ENCODE measurements at regions not wholly inside any gene's neighbourhood (a gene's known extent, or its start where the extent isn't known, plus 50 kb on each side); places are given as distances from the start of the nearest gene placed in this dataset.

- no peak for DNase-seq
Measured at GRCh38 chr1:5748286-5749225, 243.7 kb downstream of the NPHP4 start.

- no peak for DNase-seq
Measured at GRCh38 chr1:5747426-5748285, 244.6 kb downstream of the NPHP4 start.

DNA sequence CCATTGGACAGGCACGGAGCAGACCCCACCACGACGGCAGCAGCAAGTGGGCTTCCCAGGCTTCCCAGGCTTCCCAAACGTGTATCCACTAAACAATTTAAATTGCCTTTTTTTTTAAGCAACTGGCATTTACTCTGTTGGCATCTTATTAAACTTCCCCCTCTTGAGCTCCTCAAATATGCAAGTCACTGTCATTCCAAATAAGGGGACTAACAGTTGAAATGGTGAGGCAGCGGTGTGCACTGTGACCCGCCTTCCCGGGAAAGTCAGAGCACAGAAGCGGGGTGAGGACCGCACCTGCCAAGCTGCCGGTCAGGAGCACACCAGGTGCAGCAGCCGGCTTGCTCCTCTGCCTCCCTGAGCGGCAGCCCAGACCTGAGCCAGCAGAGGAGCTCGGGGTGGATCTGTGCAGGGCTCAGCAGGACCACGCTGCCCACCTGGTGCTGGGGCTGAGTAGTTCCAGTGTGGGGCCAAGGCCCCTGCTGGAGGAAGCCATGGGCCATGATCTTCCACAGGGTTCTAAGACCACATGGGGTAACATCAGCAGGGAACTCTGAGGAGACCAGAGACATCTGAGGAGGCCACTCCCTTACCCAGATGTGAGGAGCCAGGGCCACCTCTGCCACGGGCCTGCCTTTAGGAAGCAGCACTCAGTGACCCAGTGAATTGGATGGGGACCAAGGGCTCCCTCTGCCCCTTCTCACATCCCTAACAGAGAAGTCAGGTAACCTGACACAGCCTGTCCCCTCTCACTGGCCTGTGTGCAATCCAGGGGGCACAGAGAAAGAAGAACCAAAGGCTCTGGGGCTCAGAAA lies 245.4 kb downstream of the NPHP4 start:
- DNase-seq, result peak; percentile 57

- peak; percentile 80 for DNase-seq
Measured at GRCh38 chr1:5745800-5746610, 246.2 kb downstream of the NPHP4 start.

- peak; percentile 41 for DNase-seq
Measured at GRCh38 chr1:5744911-5745799, 247.1 kb downstream of the NPHP4 start.

- no peak for DNase-seq
Measured at GRCh38 chr1:5744341-5744740, 247.9 kb downstream of the NPHP4 start.

DNA sequence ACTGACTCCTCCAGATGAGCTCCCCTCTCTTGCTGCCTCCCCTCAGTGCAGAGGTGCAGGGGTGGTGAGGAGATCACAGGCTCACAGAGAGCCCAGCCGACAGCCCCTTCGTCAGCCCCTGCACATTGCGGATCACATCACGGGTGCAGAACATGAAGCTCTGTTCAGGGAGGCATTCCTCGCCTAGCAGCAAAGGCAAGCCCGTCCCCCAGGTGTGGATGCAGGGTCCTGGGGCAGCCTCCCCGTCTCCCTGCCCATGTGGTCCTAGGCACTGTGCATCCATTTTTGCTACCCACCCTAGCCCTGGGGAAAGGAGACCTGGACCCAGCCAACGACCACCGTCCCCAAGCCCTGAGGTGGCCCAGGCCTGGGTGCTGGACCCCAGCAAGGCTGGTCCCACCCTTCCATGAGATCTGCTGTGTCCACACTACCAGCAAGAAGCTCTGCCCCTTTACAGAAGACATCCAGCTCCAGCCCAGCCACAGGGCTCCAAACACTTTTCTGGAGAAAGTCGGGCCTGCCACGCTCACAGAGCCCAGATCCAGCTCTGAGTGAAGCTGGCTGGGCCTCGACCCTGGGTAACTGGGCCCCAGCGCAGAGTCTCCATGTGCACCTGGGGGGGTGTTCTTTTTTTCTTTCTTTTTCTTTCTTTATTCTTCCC lies 248.7 kb downstream of the NPHP4 start:
- no peak for DNase-seq

GRCh38 chr1:5742801-5743200 lies 249.4 kb downstream of the NPHP4 start:
- no peak for DNase-seq

GRCh38 chr1:5742032-5742431 lies 250.2 kb downstream of the NPHP4 start:
- DNase-seq, result no peak

- DNase-seq, result no peak
Measured at GRCh38 chr1:5740865-5741860, 251.1 kb downstream of the NPHP4 start.

- DNase-seq, result no peak
Measured at GRCh38 chr1:5740450-5740849, 251.8 kb downstream of the NPHP4 start.

DNA sequence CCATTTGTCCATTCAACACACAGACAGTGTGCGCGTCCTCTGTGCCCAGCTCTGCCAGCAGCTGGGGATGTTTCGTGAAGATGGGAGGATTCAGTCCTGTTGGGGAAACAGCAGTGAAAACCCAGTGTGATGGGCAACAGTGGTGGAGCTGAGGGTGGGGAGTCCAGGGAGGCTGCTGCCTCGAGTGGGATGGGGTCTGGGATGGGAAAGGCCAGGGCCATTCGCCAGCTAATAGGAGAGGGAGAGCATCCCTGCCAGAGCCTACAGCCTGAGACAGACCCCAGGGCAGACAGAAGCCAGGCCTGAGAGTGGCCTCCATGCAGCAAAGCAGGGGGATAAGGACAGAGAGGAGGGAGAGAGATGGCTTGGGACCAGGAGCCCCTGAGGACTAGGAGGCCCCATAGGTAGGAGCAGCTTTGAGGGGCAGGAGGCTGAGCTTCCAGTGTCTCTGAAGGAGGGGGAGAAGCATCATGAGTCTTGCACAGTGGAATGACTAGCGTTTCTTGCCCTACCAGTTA lies 252.6 kb downstream of the NPHP4 start:
- no peak for DNase-seq

GRCh38 chr1:5738911-5739462 lies 253.2 kb downstream of the NPHP4 start:
- DNase-seq, result no peak

DNA sequence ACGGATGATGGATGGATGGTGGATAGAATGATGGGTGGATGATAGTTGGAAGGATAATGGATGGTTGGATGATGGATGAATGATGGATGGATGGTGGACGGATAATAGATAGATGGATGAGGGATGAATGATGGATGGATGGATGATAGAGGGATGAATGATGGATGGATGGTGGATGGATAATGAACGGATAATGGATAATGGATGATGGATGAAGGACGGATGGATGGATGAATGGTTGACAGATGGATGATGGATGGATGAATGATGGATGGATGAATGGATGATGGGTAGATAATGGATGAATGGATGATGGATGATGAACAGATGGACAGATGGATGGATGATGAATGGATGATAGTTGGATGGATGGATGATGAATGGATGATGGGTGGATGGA lies 255.1 kb downstream of the NPHP4 start:
- no peak for DNase-seq

- DNase-seq, result no peak
Measured at GRCh38 chr1:5734996-5735395, 257.2 kb downstream of the NPHP4 start.

GRCh38 chr1:5734414-5734813 lies 257.8 kb downstream of the NPHP4 start:
- DNase-seq, result no peak

DNA sequence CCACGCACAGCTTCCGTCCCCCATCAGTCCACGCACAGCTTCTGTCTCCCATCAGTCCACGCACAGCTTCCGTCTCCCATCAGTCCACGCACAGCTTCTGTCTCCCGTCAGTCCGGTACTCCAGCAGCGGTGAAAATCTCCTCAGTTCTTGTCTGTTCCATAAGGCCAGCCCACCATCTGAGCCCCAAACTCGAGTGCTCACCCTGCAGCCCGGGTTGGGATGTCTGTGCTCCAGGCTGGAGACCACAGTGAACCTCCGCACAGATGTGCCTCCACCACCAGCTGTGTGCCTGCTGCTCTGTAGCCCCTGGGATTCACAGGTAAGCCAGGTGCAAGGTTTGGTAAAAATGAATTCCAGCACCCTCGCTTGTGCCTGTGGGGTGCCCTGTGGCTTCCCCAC lies 258.6 kb downstream of the NPHP4 start:
- no peak for DNase-seq

- no peak for DNase-seq
Measured at GRCh38 chr1:5731110-5731423, 261.2 kb downstream of the NPHP4 start.
